Kidney (tissue), 13 donors: ENCODE measurements at regions not wholly inside any gene's neighbourhood (a gene's known extent, or its start where the extent isn't known, plus 50 kb on each side); places are given as distances from the start of the nearest gene placed in this dataset.

Source experiments
- DNase-seq, 5 donors: peaks; one replicate each; pipeline ENCODE4 v3.0.0-alpha.2; 2013 to 2020
- FAIRE-seq: peaks from 2 replicates; lab custom pipeline; 2012; peaks lifted over from hg19 to GRCh38; lab: Jason Lieb, UNC
- H3K27ac ChIP-seq, 2 donors: one replicate each; pipeline ENCODE4 v1.7.0; 2013; ENCODE audit warnings: low read depth in 2 of 2, low read length in 2 of 2, inconsistent platforms in 1 of 2
- H3K27me3 ChIP-seq: one replicate; pipeline ENCODE4 v1.7.1; 2013; ENCODE audit warnings: low read length, inconsistent platforms; ENCODE audit not compliant: control insufficient read depth, insufficient read depth
- H3K36me3 ChIP-seq, 3 donors: one replicate each; pipeline versions ENCODE4 v1.7.0 to v1.7.1; 2013; ENCODE audit warnings: low read length in 3 of 3, control low read depth in 1 of 3, inconsistent platforms in 1 of 3; ENCODE audit not compliant: insufficient read depth in 3 of 3, control insufficient read depth in 2 of 3
- H3K4me1 ChIP-seq, 3 donors: one replicate each; pipeline versions ENCODE4 v1.7.0 to v1.7.1; 2013; ENCODE audit warnings: low read length in 3 of 3, inconsistent platforms in 1 of 3, low read depth in 1 of 3; ENCODE audit not compliant: control insufficient read depth in 2 of 3, insufficient read depth in 2 of 3
- H3K4me3 ChIP-seq, 3 donors: one replicate each; pipeline versions ENCODE4 v1.7.0 to v1.8.1; 2013; ENCODE audit warnings: low read length in 3 of 3, control low read depth in 1 of 3, inconsistent platforms in 1 of 3
- H3K9ac ChIP-seq, 3 donors: one replicate each; pipeline versions ENCODE4 v1.7.0 to v1.7.1; 2013; ENCODE audit warnings: low read length in 3 of 3, control low read depth in 1 of 3, inconsistent platforms in 1 of 3
- H3K9me3 ChIP-seq, 3 donors: one replicate each; pipeline versions ENCODE4 v1.7.0 to v1.7.1; 2013; ENCODE audit warnings: low read length in 3 of 3, control low read depth in 1 of 3, inconsistent platforms in 1 of 3; ENCODE audit not compliant: control insufficient read depth in 2 of 3, insufficient read depth in 1 of 3
- intact Hi-C: fragments of 100-400 bp; cut with DNase I; formaldehyde crosslinking; loops from one replicate; pipeline ENCODE4 v1.11.1; 2022
- TF ChIP-seq, protein P1 (sequence below): IDR thresholded peaks from 3 replicates; pipeline ENCODE4 v1.5.1; 2012; ENCODE audit warnings: mild to moderate bottlenecking, moderate library complexity, borderline replicate concordance; ENCODE audit not compliant: insufficient read depth; ENCODE audit errors: extremely low read depth
- donor health status: control.
- donor health status: control.
- donor health status: control.
- donor health status: control.
- donor health status: control.
- donor health status: DM: yes; HTN: yes; CAD: no.
- donor health status: Normal renal cell carcinoma (clear cell type).

DNA sequence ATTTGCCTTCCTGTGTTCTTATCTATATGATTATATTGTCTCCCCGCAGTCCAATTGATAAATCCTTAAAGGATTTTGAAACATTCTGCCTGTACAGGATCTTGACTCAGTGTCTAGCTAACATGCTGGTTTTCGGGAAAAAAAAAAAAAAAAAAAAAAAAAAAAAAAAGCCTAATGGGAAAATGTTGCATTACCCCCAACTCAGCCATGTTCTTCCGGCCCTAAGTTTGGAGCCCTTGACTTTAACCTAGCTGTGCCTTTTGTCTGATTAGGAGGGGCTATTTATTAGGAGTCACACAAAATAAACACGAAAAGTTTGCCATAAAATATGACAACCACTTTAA is 244.4 kb upstream of the TCF21 start:
- TF ChIP-seq, protein P1, sequence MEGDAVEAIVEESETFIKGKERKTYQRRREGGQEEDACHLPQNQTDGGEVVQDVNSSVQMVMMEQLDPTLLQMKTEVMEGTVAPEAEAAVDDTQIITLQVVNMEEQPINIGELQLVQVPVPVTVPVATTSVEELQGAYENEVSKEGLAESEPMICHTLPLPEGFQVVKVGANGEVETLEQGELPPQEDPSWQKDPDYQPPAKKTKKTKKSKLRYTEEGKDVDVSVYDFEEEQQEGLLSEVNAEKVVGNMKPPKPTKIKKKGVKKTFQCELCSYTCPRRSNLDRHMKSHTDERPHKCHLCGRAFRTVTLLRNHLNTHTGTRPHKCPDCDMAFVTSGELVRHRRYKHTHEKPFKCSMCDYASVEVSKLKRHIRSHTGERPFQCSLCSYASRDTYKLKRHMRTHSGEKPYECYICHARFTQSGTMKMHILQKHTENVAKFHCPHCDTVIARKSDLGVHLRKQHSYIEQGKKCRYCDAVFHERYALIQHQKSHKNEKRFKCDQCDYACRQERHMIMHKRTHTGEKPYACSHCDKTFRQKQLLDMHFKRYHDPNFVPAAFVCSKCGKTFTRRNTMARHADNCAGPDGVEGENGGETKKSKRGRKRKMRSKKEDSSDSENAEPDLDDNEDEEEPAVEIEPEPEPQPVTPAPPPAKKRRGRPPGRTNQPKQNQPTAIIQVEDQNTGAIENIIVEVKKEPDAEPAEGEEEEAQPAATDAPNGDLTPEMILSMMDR: no peak
- Histone ChIP-seq H3K9ac (no peak overlapping the region), H3K9me3 (no peaks in the 10 kb centered on the region), H3K4me3 (no peak overlapping the region), H3K36me3 (no peaks in the 10 kb centered on the region), H3K4me1 (no peaks in the 10 kb centered on the region), H3K27ac (no peak overlapping the region), H3K27me3 (no peaks in the 10 kb centered on the region)
- intact Hi-C loops: no loop called here
- FAIRE-seq (no peak), DNase-seq (no peak)

DNA sequence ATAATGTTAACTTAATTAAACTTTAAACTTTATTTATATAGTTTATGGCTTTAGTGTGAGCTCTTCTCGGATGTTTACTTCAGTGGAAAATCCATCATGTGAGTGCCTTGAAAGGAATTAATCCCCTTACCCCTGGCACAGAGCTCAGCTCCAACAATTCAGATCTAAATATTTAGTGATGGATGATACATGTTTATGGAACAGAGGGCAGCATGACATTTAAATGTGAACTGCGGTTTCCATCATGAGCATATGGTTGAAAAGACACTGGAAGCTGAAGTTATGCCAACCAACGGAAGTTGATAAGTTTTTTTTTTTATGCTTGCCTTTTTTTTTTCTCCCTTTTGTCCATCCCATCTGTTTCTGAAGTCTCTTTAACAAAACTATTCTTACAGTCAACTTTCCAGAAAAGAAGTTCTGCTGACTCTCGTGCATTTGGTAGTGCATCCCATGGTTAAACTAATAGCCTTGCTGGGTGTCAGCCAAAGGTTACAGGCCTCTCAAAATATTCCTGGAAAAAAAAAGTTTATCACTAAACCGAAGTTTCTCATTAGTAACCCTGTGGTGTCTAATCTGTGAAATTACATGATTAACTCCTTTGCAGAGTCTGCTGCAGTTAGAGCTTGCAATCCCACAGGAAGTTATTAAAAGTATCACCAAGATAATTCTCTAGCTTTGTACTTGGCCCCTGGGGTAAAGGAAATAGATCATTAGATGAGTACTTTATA is 243.9 kb upstream of the TCF21 start:
- intact Hi-C loops: no loop called here
- H3K27me3 ChIP-seq: no peaks in the 10 kb centered on the region
- no peak overlapping the region for H3K9ac ChIP-seq
- DNase-seq: peak in 3 of 5 donors; percentile 49 to 95 (median 81)
- H3K9me3 ChIP-seq: no peaks in the 10 kb centered on the region
- TF ChIP-seq, protein P1: no peak
- no peak overlapping the region for H3K27ac ChIP-seq
- no peak for FAIRE-seq
- H3K4me3 ChIP-seq: no peak overlapping the region
- no peaks in the 10 kb centered on the region for H3K36me3 ChIP-seq
- no peaks in the 10 kb centered on the region for H3K4me1 ChIP-seq

DNA sequence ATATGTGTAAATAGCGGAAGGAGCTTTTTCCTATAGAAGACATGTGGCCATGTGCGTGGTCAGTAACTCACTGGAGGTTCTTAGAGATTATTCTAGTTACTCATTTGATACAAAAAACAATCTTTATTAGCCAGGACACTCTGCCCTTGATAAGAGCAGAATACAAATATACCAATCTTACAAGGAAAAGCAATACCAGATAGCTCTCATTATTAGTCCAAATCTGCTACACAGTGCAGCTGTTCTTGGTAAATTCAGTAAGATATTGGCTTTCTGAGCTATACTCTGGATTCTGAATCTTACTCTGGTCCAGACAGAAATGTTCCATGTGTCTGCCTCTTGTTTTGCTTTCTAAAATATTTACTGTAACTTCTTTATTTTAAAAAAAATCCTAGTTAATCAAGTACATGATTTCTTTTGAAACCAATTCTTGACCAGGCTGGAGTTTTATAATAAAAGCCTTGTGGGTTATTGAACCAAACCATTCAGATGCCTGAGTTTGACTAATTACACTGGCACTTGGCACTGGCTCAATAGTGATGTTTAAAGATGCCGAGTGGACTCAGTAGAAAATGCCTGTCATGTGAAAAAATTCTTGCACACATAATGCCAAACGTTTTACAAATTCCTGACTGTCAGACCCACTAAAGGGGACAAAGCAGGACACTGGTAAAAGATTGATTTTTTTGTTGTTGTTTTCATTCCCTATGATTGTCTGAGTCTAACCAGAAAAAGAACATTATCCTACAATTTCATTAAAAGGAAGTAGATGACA is 242.8 kb upstream of the TCF21 start:
- Histone ChIP-seq H3K4me1 (no peaks in the 10 kb centered on the region), H3K4me3 (no peak overlapping the region), H3K9ac (no peak overlapping the region), H3K27ac (no peak overlapping the region), H3K36me3 (no peaks in the 10 kb centered on the region), H3K9me3 (no peaks in the 10 kb centered on the region), H3K27me3 (no peaks in the 10 kb centered on the region)
- TF ChIP-seq, protein P1: no peak
- no peak for FAIRE-seq
- DNase-seq: peak in 1 of 5 donors; percentile 71
- intact Hi-C loops: no loop called here
